ENCODE measurements at regions not wholly inside any gene's neighbourhood (a gene's known extent, or its start where the extent isn't known, plus 50 kb on each side); places are given as distances from the start of the nearest gene placed in this dataset.
"Not testable (repeated sequence)": the region's sequence is repeated elsewhere in the genome, so short reads cannot be mapped to it uniquely, and the experiment has no call there.

DNA sequence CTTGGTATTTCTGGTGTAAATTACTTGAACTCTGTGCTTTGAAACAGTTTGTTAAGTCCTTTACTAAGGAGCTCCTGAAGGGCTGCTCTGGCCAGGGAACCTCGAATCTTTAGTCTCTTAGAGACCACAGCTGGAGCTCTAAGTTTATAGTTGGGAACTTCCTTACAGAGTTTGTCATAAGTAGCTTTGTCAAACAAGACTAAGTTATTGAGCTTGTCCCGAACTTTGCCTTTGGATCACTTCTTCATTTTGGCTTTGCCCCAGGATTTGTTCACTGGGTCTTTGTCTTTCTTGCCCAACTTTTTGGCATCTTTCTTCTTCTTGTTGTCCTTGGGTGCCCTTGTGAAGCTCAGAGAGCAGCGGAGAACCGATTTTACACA, 64.8 kb downstream of the FAM50B start:
- peaks cover 55 to 61% of the 10 kb centered on the region in 2 donors for H3K4me1 ChIP-seq
- H3K36me3 ChIP-seq = no peaks in the 10 kb centered on the region
- H3K27me3 ChIP-seq = no peaks in the 10 kb centered on the region
- no peak for ATAC-seq
- in situ Hi-C loops (cut with MboI; ENCODE audit: low sequenced_read_pairs in 4 of 4) = no loop called here
- TF ChIP-seq POLR2A (IDR thresholded peaks at IDR 0.05) = no peak
- TF ChIP-seq, protein P1, sequence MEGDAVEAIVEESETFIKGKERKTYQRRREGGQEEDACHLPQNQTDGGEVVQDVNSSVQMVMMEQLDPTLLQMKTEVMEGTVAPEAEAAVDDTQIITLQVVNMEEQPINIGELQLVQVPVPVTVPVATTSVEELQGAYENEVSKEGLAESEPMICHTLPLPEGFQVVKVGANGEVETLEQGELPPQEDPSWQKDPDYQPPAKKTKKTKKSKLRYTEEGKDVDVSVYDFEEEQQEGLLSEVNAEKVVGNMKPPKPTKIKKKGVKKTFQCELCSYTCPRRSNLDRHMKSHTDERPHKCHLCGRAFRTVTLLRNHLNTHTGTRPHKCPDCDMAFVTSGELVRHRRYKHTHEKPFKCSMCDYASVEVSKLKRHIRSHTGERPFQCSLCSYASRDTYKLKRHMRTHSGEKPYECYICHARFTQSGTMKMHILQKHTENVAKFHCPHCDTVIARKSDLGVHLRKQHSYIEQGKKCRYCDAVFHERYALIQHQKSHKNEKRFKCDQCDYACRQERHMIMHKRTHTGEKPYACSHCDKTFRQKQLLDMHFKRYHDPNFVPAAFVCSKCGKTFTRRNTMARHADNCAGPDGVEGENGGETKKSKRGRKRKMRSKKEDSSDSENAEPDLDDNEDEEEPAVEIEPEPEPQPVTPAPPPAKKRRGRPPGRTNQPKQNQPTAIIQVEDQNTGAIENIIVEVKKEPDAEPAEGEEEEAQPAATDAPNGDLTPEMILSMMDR (IDR thresholded peaks at IDR 0.05 in 4 of 5, conservative IDR thresholded peaks at IDR 0.05 in 1 of 5) = no peak
- H3K9me3 ChIP-seq = no peaks in the 10 kb centered on the region
- H3K4me3 ChIP-seq = no peak overlapping the region
- intact Hi-C loops (cut with DNase I; ENCODE audit: low total_unique reads) = loop anchor here (10.0 kb wide), 2 partner anchors 569 to 1069 kb away; partner anchors contain the start of gene SERPINB1
- H3K27ac ChIP-seq = peak overlapping the region; percentile 85 to 92 (median 88)
- peak in 1 of 2 donors; percentile 8 for DNase-seq

DNA sequence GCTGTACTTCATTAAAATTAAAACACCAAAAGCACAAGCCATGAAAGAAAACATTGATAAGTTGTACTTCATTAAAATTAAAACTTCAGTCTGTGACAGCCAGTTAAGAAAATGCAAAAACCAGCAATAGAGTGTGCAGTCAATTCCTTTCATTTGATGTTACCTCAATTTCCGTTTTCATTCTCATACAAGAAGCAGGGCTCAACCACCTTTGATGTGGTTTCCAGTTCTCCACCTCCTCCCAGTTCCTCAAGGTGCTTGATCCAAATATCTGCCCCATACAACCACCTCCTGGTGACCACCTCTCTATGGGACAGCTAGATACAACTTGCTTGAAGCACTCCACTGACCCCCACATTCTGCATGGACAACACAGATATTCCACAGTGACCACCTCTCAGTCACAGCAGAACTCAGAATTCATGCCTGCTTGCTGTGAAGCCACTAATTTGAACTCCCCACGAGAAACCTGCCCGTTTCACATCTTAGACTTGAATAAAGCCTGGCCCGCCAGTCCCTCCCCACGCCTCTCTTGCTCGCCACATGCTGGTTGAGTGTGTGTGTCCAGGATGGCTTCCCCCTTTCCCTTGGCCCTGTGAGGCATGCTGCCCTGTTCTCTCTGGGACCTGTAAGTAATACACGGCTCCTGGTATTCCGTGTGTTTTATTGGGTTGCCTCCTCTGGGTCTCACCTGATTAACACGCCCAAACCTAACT, 66.1 kb downstream of the FAM50B start:
- ATAC-seq (no peak), DNase-seq (peak in 1 of 2 donors; percentile 10)
- no peaks in the 10 kb centered on the region for H3K9me3 ChIP-seq
- H3K4me3 ChIP-seq = no peak overlapping the region
- H3K36me3 ChIP-seq = no peaks in the 10 kb centered on the region
- H3K4me1 ChIP-seq = peaks cover 53 to 58% of the 10 kb centered on the region in 2 donors
- TF ChIP-seq POLR2A (IDR thresholded peaks at IDR 0.05) = no peak
- TF ChIP-seq, protein P1 (IDR thresholded peaks at IDR 0.05 in 4 of 5, conservative IDR thresholded peaks at IDR 0.05 in 1 of 5) = no peak
- H3K27ac ChIP-seq = peak overlapping the region in 1 of 4 donors; percentile 85
- intact Hi-C loops (cut with DNase I; ENCODE audit: low total_unique reads) (loop anchor here (10.0 kb wide), 2 partner anchors 570 to 1070 kb away; partner anchors contain the start of gene SERPINB1), in situ Hi-C loops (cut with MboI; ENCODE audit: low sequenced_read_pairs in 4 of 4) (no loop called here)
- H3K27me3 ChIP-seq = no peaks in the 10 kb centered on the region

DNA sequence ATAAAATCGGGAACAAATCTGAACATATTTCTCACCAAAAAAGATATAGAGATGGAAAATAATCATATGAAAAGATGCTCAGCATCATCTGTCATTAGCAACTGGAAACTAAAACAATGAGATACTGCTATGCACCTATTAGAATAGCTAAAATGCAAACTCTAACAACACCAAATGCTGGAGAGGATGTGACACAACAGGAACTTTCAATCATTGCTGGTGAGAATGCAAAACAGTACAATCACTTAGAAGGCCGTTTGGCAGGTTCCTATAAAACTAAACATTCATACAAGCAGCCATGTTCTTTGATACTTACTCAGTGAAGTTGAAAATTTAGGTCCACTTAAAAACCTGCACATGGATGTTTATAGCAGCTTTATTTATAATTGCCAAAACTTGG, 67.0 kb downstream of the FAM50B start:
- intact Hi-C loops (cut with DNase I; ENCODE audit: low total_unique reads) (loop anchor here (10.0 kb wide), 2 partner anchors 571 to 1071 kb away; partner anchors contain the start of gene SERPINB1), in situ Hi-C loops (cut with MboI; ENCODE audit: low sequenced_read_pairs in 4 of 4) (no loop called here)
- ATAC-seq (no peak), DNase-seq (no peak)
- Histone ChIP-seq H3K27me3 (no peaks in the 10 kb centered on the region), H3K4me1 (peaks cover 44 to 48% of the 10 kb centered on the region in 2 donors), H3K27ac (peak overlapping the region in 1 of 4 donors; percentile 41), H3K4me3 (no peak overlapping the region), H3K36me3 (no peaks in the 10 kb centered on the region), H3K9me3 (no peaks in the 10 kb centered on the region)
- no peak for TF ChIP-seq POLR2A (IDR thresholded peaks at IDR 0.05)
- TF ChIP-seq, protein P1 (IDR thresholded peaks at IDR 0.05 in 4 of 5, conservative IDR thresholded peaks at IDR 0.05 in 1 of 5) = no peak

DNA sequence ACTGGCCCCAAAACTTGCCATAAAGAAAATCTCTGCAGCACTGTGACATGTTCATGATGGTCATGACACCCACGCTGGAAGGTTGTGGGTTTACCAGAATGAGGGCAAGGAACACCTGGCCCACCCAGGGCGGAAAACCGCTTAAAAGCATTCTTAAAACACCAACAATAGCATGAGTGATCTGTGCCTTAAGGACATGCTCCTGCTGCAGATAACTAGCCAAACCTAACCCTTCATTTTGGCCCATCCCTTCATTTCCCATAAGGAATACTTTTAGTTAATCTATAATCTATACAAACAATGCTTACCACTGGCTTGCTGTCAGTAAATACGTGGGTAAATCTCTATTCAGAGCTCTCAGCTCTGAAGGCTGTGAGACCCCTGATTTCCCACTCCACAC, 67.6 kb downstream of the FAM50B start:
- H3K27me3 ChIP-seq; in situ Hi-C loops (cut with MboI; ENCODE audit: low sequenced_read_pairs in 4 of 4); ATAC-seq; H3K36me3 ChIP-seq; H3K9me3 ChIP-seq; H3K4me3 ChIP-seq: not testable (repeated sequence)
- H3K4me1 ChIP-seq = peaks cover 39 to 43% of the 10 kb centered on the region in 2 donors
- intact Hi-C loops (cut with DNase I; ENCODE audit: low total_unique reads) = loop anchor here (10.0 kb wide), 2 partner anchors 572 to 1072 kb away; partner anchors contain the start of gene SERPINB1
- DNase-seq = peak in 1 of 2 donors; percentile 2
- H3K27ac ChIP-seq = peak overlapping the region in 2 of 4 donors; percentile 82 to 84

DNA sequence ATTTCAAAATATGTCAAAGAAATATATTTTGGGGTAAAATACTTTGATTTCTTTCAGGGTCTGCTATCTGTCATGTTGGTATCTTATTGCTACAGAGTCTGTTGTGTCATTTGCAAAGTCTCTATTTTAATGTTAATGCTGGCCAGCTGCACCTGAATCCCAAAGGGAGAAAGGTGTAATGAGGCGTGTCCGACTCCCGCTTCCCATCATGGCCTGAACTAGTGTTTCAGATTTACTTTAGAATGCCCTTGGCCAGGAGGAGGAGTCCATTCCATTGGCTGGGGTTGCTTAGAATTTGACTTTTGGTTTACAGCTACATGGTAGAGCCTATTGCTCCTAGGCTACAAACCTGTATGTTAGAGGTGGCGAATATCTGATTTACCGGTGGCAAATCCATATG, 69.3 kb downstream of the FAM50B start:
- in situ Hi-C loops (cut with MboI; ENCODE audit: low sequenced_read_pairs in 4 of 4) (no loop called here), intact Hi-C loops (cut with DNase I; ENCODE audit: low total_unique reads) (loop anchor here (10.0 kb wide), 2 partner anchors 574 to 1074 kb away; partner anchors contain the start of gene SERPINB1)
- H3K4me1 ChIP-seq = peaks cover 24 to 25% of the 10 kb centered on the region in 2 donors
- H3K27ac ChIP-seq = peak overlapping the region; percentile 80 to 86 (median 83)
- H3K36me3 ChIP-seq = no peaks in the 10 kb centered on the region
- peak in 1 of 2 donors; percentile 7 for DNase-seq
- H3K4me3 ChIP-seq = no peak overlapping the region
- no peaks in the 10 kb centered on the region for H3K27me3 ChIP-seq
- ATAC-seq = peak in 1 of 2 donors; percentile 6
- no peaks in the 10 kb centered on the region for H3K9me3 ChIP-seq
- no peak for TF ChIP-seq POLR2A (IDR thresholded peaks at IDR 0.05)
- TF ChIP-seq, protein P1 (IDR thresholded peaks at IDR 0.05 in 4 of 5, conservative IDR thresholded peaks at IDR 0.05 in 1 of 5) = no peak
